ENCODE measurements at regions not wholly inside any gene's neighbourhood (a gene's known extent, or its start where the extent isn't known, plus 50 kb on each side); places are given as distances from the start of the nearest gene placed in this dataset.
"Not testable (repeated sequence)": the region's sequence is repeated elsewhere in the genome, so short reads cannot be mapped to it uniquely, and the experiment has no call there.

DNA sequence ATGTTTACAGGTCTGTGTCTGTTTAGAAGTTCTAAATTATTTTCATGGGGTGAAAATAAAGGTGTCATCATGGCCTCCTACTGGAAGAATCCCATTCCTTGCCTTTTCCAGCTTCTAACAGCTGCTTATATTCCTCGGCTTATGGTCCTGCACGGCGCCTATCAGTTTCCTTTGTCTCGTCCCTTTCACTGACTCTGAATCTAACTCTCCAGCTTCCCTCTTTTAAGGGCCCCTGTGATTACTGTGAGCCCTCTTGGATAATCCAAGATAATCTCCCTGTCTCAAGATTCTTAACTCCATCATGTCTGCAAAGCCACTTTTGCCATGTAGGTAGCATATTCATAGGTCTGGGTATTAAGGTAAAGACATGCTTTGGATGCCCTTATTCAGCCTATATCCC lies 441.0 kb upstream of the ERCC4 start:
- no peak for DNase-seq

DNA sequence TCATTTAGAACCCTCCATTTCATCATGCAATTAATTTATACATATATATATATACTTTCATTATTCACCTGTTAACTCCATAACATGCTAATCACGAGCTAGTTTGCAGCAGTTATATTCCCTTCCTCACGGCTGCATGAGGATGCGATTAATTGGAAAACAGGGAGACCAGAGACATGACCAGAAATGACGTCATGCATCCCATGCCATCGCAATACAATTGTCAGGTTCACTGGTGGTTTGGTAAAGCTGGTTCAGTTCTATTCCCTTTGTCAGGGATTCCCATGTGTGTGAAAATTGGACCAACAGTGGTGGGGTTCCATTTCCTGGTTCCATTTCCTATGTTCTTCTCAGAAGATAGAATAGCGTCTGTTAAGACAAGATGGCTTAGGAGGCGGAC lies 440.4 kb upstream of the ERCC4 start:
- no peak for DNase-seq

DNA sequence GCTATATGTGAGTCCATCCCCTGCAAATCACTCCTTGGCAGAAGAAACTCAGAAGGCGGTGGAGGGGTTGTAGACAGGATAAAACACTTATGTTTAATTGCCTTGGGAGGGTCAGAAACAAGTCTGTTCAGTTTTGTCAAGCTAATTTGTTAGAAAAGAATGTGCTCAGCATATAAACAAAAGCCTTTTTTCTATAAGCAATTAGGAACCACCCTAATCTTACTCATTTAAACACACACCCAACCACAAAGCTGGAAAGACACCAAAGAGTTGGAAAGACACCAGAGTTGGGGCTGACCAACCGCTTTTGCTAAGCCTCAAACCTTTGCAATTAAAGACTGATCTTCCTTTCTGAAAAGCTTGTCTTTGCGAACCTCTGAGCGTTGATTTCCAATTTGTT lies 439.2 kb upstream of the ERCC4 start:
- DNase-seq, result no peak

DNA sequence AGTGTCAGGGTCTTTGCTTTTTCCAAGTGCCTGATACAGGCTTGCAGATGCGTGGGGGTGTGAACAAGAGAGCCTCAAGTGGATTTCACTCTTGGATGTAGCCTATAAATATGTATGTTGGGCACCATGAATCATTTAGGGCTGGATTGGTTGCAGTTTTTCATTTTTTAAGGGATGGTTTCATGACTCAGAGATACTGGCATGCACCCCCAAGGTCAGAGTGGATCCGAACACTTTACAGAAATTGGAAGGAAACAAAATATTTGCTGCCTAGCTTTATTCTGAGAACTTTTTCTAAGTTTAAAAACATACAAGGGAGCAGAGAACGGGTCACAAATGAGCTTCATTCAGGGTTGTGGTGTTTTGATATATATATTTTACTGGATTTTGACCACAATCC lies 436.8 kb upstream of the ERCC4 start:
- DNase-seq, result no peak

DNA sequence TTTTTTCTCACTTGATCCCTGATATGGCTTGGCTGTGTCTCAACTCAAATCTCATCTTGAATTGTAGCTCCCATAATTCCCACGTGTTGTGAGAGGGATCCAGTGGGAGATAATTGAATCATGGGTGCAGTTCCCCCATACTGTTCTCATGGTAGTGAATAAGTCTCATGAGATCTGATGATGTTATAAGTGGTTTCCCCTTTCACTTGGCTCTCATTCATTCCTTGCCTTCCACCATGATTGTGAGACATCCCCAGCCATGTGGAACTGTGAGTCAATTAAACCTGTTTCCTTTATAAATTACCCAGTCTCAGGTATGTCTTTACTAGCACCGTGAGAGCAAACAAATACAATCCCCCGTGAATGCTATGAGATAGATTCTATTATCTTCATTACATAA lies 430.5 kb upstream of the ERCC4 start:
- DNase-seq, result not testable (repeated sequence)

DNA sequence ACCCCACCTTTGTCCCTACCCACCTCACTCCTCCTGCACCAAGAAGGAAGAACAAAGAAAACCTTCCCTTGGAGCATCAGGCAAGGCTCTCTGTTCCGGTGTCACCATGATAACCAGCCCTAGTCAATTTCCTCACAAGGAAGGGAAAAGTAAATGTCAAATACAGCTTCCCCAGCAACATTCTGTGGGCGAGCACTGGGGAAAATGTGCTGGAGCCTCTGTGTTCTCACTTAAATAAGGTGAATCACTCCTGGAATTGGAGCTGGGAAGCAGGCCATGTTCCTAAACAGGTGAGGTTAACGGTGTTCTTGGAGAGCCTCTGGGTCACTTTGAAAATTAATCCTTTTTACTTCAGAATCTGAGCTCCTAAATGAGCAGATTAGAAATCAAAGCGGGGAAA lies 427.9 kb upstream of the ERCC4 start:
- no peak for DNase-seq

DNA sequence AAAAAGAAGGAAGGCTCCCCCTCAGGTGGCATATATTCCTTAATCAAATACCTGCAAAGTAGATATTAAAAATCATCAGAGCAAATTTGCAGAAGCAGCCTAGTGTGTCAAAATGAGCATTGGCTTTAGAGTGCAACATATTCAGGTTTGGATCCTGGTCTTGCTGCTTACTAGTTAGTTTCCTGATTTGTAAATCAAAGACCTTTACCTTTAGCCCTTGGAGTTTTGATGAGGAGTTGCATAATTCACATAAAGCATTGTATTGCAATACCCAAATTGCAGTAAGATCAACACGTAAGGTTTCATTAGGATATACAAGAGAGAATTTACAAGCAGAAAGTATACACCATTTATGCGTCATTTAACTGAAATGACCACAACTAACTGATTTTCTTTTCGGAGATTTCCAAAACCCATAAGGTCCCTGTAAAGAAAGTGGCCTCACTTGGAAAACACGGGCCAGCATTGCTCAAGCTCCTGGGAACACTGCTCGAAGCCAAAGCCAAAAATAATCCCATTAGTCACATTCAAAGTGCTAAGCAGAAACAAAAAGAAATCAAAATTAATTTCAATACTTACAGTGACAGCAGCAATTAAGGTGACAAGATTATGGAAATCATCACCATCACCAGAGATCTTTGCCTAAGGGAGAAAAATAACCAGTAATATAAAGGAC lies 415.9 kb upstream of the ERCC4 start:
- DNase-seq, result no peak

DNA sequence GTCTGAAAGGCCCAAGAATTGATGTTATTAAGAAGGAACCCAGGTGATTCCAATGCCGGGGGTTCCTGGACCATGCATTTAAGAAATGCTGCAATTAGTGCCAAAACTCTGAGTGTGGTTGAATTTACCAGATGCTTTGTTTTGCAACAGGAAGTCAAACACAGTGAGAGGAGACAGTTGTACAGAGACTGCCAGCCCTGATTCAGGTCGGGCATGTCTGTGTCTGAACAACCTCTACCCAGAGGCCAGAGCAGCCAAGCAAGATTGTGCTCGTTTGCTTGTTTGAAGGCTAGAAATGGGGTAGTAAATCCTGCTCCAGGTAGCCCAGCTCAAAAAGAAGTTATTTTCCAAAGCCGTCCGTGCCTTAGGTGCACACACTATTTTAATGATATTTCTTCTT lies 412.4 kb upstream of the ERCC4 start:
- DNase-seq, result no peak

DNA sequence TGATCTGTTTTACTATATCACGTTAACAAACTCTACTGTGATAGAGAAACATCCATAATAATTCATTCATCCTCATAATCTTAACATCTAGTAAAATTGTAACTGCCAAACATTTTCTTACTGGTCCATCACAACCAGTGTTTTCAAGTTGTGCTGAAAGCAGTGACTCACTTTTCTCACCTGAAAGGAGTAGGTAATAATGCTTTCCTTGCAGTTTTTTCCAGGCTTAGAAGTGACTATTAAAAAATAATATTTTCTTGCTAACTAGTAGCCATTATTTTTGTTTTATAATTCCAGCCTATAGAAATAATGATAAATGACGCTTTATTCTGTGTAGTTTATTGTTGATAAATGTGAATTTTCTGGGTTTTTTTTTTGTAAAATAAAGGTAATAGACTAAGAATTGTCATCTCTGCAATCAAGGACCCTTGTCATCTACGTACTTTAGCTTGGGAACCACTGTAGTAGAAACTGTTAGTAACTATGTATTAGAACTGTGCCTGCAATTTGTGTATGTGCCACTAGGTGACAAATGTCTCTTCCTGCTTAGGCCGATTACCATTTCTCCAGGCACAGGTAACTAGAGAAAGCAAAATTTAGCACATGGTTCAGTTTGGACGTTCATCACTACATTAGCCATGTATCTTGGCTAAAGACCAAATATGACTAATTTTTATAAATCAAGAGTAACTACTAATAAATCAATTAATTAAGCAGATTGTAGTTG lies 409.4 kb upstream of the ERCC4 start:
- no peak for DNase-seq

DNA sequence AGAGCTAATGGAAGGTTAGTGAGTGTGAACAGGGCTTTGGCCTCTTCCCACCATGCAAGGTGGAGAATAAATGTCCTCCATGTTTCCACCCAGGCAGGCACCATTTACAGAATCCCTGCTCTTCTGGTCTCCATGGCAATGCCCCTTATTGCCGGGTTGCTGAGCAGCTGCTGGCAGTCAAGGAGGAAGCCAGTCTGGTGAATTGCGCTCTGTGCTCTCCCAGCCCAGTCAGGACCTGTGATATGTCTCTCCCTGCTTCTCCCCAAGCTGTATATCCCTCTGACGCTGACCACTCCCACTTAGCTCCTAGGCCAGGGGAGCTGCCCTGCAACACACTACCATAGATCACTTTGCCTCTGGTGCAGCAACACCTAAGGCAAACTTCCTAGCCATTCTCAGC lies 402.1 kb upstream of the ERCC4 start:
- DNase-seq, result no peak

DNA sequence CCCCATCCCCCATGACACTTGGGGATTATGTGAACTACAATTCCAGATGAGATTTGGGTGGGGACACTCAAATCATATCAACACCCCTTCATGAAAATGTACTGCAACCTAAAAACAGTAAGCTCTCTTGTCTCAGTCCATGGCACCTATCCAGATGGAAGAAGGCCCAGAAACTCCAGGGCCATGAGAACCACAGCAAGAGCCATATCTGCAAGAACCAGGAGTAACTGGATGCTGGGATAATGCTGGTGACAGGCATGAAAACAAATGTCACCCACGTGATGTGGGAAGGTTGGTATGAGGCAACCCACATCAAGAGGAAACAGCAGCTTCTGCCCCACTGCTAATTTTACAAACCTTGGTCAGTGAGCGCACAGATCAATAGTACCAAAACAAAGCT lies 400.1 kb upstream of the ERCC4 start:
- no peak for DNase-seq

DNA sequence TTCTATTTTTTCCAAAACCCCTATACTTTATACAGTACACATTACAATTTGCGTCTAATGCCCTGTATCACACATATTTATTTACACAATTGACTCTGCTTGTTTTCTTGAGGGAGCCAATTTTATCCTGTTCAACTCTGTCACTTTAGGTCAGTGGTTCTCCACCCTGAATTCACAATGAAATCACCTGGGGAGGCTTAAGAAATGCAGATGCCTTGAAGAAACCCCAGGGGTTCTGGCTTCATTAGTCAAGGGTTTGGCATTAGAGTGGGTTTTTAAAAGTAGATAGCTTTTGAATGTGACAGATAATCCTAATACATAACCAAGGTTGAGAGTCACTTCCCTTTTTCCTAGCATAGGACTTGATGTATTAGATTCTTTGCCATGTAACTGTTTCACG lies 398.6 kb upstream of the ERCC4 start:
- DNase-seq, result no peak

DNA sequence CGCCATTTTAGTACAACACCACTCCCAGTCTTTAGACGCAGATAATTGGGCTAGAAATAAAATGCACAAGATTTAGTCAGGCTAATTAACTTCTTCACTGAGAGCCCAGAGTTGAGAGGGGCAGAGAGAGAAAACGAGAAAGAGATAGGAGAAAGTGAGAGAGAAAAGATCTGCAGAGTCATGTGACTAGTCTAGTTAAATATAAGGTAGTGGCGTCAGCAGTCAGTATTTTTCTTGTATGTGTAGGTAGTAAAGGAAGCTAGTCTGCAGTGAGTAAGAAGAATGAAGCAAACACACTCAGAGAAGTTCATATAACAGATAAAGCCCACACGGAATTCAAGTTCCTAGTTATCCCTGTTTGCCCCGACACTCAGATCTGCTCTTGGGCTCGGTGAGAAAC lies 392.6 kb upstream of the ERCC4 start:
- DNase-seq, result no peak

DNA sequence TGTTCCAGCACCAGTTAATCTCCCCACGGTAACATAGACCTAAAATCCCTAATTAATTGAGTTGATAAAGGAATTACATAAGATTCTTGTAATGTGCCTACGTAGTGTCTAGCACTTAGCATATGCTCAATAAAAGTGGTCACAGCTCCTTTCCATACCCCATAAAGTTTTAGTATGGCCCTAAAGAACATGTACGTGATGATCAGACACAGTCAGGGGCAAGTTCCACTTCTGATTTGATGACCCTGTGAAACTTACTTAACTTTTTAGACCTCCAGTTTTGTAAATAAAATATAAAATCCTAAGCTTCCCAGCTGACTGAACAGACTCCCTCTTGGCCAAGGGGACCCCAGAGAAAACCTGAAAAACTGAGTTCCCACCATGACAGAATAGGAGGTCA lies 391.3 kb upstream of the ERCC4 start:
- DNase-seq, result no peak

DNA sequence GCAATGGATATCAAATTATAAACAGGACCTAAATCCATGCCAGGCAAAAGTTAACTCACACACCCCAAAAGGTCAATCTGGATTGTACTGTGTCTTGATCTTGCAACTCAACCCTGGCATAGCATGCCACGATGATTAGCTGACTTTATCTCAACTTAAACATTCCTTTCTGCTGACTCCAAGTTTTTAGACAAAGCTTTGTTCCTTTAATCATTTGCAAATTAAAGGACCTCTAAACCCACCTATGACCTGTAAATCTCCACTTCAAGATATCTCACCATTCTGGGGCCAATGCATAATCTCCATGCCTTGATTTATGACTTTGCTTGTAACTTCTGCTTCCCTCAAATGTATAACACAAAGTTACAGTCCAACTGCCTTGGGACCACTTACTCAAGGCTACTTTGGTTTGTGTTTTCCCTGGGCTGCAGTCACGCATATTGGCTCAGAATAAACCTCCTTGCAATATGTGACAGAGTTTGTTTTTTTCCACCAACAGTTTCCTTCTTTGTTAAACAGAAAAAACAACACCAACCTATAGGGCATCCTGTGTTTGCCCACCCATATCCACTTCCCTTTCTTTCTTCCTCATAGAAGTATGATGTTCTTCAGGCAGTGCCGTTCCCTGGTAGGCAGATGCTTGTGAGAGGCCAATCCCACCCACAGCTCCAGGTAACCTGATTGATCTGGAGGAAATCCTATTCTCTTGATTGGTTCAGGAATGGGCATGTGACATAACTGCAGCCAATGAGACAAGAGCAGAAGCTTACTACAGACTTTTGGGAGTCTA lies 390.6 kb upstream of the ERCC4 start:
- DNase-seq, result no peak

DNA sequence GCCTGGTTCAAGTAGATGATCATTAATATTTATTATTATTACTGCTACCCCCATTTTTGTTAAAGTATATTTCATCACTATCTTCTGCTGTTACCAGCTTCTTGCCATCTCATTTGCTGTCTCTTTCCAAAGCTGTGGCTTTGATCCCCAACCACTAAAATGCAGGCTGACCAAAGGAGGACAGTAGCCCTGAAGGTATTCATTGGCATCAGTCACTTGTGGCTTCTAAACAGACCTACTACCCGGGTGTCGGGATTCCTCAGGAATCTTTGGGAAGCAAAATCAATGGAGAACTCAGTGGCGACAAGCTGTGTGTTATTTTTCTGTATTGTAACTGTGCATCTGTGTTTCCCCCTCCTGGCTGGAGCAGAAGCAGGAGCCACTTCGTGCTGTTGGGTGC lies 379.2 kb upstream of the ERCC4 start:
- DNase-seq, result no peak

DNA sequence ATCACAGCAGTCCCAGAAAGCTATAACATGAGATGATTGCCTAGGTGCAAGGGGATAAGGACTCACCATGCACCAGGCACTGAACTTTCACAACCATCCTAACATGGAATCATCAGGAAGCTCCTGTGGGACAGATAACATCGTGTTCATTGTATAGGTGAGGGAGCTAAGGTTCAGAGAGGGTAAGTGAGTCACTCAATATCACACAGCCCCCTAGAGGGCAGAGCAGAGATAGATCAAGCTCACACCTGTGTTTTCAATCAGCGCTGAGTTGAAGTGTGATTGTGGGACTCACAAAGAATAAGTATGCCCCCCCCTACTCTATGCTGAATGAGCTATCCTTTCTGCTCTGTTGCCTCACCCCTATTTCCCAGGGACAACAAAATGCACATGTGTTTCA lies 377.7 kb upstream of the ERCC4 start:
- no peak for DNase-seq

DNA sequence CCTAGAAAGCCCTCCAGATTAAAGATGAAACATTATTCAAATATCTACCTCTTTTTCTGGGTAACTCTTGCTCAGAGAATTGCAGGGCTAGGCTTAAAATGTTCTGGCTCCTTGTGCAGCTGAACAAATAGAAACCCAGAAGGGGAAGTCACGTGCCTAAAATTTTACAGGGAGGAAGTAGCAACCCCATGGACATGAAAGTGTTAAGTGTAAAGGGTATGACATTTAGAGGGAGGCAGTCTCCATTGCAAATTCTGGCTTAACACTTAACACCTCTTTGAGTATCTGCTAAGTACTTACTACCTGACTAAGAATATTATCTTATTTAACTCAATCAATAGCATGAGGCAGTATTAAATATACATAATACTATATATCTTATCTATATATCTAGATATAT lies 376.1 kb upstream of the ERCC4 start:
- DNase-seq, result no peak

DNA sequence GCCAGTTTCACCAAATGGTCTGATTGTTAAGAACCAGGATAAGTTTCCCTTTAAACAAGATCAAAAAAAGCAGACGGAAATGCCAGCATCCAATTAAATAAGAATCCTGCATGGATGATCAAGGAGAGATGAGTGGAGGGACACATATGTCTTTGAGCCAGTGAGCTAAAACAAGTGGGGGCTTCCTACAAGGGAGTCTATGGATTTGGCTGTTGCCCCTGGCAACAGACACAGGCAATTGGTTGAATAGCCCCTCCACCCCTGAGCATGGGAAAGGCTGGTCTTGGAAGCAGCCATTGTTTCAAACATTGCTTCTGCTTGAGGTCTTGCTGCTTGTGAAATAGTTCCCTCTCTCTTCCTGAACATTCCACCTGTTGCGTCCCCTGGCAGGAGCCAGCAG lies 374.7 kb upstream of the ERCC4 start:
- DNase-seq, result no peak

DNA sequence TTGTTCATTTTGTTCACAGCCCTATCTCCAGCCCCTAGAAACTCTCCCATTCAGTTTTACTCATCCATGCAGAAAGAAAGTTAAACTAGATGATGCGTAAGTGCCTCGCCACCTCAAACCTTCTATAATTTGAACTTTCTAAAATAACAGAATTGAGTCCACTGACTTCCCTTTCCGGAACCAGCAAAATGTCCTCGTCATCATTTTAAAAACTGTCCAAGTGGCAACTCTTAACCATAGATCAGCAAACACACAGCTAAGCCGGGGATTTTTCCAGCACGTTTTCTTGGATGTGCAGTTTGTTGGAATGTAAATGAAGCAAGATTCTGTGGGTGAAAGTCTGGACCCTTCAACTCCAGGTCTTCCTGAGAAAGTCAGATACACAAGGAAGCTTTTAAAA lies 369.7 kb upstream of the ERCC4 start:
- no peak for DNase-seq

DNA sequence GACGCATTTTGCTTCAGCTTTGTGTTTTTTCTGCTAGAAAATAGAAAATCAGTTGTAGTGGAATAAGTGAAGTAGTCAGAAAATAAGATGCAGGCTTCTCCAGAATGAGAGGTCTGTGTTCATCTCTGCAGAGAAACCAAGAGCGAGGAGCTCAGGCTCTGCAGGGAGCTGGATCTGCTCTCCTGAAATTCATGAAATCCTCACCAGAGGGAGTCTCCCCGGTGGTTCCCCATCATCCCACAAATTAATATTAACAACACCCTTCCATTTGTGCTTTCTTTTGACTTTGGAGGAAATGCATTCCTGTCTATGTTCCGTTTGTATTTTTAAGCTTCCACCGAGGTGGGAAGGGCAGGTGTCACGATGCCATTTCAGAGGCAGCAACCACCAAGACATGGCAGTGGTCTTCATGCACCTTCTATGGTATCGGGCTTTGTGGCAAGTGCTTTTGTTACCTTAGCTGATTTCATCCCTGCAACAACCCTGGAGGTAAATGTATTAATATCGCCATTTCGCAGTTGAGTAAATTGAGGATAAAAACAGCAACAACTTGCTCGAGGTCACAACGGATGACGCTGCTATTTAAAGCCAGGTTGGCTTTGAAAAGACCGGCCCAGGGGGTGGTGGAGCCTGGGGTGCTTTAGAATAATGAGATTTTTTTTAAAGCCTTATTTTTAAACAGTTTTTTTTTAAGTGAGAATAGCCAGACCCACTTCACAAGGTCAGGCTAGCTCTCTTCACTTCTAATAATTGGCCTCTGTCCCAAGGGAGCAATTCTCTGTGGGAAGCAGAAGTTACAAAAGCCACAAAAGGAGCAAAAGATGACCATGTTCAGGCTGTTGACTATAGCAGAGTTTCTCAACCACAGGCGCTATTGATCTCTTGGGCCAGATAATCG lies 367.6 kb upstream of the ERCC4 start:
- DNase-seq, result no peak

DNA sequence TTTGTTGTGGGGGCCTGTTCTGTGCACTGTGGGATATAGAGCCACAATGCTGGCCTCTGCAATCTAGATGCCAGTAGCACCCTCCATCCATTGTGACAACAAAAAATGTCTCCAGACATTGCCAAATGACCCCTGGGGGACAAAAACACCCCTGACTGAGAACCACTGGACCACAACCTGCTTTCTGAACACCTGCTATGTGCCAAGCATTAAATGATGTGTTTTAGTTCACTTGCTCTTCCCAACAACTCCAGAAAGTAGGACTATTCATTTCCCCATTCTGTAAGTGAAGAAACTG lies 367.0 kb upstream of the ERCC4 start:
- DNase-seq, result no peak

DNA sequence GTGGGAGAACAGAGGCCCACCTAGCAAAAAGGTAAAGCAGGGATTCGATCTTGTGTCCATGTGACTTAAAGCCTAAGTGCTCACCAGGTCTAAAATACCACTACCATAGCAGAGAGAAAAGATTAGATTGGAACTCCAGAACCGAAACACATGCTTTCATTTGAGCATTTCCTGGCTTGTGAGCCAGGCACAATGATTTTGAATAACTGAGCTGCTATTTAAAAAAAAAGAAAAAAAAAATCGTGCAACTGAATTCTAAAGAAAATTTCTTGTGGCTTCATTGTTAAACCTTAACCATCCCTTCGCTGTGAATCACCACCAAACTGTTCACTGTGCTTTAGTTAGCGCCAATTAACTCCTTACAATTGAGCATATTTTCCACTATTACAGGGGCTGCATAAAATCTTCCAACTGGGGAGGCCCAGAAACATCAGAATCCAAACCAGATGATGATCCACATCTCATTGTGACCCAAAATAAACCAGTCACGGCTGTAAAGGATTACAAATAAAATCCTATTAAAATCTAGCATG lies 366.4 kb upstream of the ERCC4 start:
- DNase-seq, result no peak

All from NCI-H1048 (cell line).